Tibial artery (tissue), 4 donors: ENCODE measurements at regions not wholly inside any gene's neighbourhood (a gene's known extent, or its start where the extent isn't known, plus 50 kb on each side); places are given as distances from the start of the nearest gene placed in this dataset.

ENCODE experiments used
- DNase-seq, 2 donors: peaks; one replicate each; pipeline ENCODE4 v3.0.0-alpha.2; 2019
- H3K27ac ChIP-seq, 2 donors: fragments of 200-600 bp; sonication (generic) in 1 of 2; 1 replicate in 1 of 2; 2 replicates in 1 of 2; pipeline ENCODE4 v1.5.1; 2018 to 2019; ENCODE audit warnings: mild to moderate bottlenecking in 1 of 2
- H3K27me3 ChIP-seq, 2 donors: fragments of 200-600 bp; sonication (generic) in 1 of 2; one replicate each; pipeline versions ENCODE4 v1.5.1 to v1.6.0; 2016 to 2019
- H3K36me3 ChIP-seq, 3 donors: fragments of 200-600 bp; sonication (generic) in 2 of 3; one replicate each; pipeline ENCODE4 v1.5.1; 2016 to 2019; ENCODE audit warnings: mild to moderate bottlenecking in 2 of 3
- H3K4me1 ChIP-seq, 4 donors: fragments of 200-600 bp; sonication (generic) in 2 of 4; 1 replicate in 3 of 4; 2 replicates in 1 of 4; pipeline ENCODE4 v1.5.1; 2016 to 2019
- H3K4me3 ChIP-seq, 2 donors: fragments of 200-600 bp; sonication (generic) in 1 of 2; 1 replicate in 1 of 2; 2 replicates in 1 of 2; pipeline ENCODE4 v1.5.1; 2018 to 2019; ENCODE audit warnings: mild to moderate bottlenecking in 2 of 2
- H3K9me3 ChIP-seq, 3 donors: fragments of 200-600 bp; sonication (generic) in 1 of 3; one replicate each; pipeline ENCODE4 v1.5.1; 2016 to 2019
- intact Hi-C: fragments of 100-400 bp; cut with DNase I; formaldehyde crosslinking; loops from one replicate; pipeline ENCODE4 v1.15.0; 2023; ENCODE audit warnings: low total_unique reads
- TF ChIP-seq, protein P1 (sequence below), 2 experiments: fragments of 200-600 bp in 1 of 2; fragments of 450-650 bp in 1 of 2; IDR thresholded peaks; one replicate each; pipeline ENCODE4 v1.5.1; 2017 to 2019; ENCODE audit warnings: antibody characterized with exemption in 2 of 2, mild to moderate bottlenecking in 1 of 2, moderate library complexity in 1 of 2

DNA sequence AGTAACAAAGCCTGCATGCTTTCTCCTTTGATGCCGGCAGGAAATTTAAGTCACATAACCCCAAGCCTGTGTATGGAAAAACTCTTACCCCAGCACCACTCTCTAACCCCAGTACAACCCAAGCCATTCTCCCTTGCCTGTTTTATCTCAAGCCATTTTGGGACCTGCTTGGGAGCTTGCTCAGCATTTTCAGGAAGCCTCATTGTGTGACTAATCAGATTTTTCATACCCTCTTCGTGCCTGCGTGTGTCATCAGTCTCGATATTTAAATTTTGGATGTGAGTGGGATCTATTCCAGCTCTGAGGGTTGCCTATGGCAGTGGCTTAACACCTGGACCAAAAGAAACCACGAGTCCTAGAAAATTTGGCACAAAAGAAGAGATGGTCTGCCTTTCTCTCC, 426.2 kb downstream of the SQOR start:
- TF ChIP-seq, protein P1, sequence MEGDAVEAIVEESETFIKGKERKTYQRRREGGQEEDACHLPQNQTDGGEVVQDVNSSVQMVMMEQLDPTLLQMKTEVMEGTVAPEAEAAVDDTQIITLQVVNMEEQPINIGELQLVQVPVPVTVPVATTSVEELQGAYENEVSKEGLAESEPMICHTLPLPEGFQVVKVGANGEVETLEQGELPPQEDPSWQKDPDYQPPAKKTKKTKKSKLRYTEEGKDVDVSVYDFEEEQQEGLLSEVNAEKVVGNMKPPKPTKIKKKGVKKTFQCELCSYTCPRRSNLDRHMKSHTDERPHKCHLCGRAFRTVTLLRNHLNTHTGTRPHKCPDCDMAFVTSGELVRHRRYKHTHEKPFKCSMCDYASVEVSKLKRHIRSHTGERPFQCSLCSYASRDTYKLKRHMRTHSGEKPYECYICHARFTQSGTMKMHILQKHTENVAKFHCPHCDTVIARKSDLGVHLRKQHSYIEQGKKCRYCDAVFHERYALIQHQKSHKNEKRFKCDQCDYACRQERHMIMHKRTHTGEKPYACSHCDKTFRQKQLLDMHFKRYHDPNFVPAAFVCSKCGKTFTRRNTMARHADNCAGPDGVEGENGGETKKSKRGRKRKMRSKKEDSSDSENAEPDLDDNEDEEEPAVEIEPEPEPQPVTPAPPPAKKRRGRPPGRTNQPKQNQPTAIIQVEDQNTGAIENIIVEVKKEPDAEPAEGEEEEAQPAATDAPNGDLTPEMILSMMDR (IDR thresholded peaks at IDR 0.05) = no peak
- DNase-seq = no peak

DNA sequence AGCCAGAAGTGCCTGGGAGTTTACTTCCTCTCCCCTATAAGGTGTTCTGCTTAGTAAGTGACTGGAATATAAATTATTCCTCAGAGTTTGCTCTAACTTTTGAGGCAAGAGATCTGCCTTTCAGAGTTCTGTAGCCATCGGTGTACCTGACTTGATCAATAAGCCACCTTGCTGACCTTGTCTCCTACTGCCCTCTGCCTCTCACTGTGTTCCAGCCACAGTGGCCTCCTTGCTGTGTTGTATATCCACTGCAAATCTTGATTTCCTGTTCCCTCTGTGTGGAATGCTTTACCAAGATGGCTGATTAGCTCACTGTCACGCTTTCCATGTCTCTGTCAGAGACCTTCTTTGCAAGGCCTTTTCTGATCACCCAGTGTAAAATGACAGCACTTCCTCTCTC, 442.4 kb downstream of the SQOR start:
- no peaks in the 10 kb centered on the region for H3K4me1 ChIP-seq
- DNase-seq = no peak
- no peak overlapping the region for H3K4me3 ChIP-seq
- H3K36me3 ChIP-seq = no peaks in the 10 kb centered on the region
- no peak overlapping the region for H3K27ac ChIP-seq
- TF ChIP-seq, protein P1 (IDR thresholded peaks at IDR 0.05) = no peak
- H3K27me3 ChIP-seq = no peaks in the 10 kb centered on the region
- no peaks in the 10 kb centered on the region for H3K9me3 ChIP-seq
- intact Hi-C loops = no loop called here

More for the DNA sequence above, 426.2 kb downstream of the SQOR start:
- Histone ChIP-seq H3K27me3 (no peaks in the 10 kb centered on the region), H3K27ac (no peak overlapping the region), H3K4me3 (no peak overlapping the region), H3K4me1 (no peaks in the 10 kb centered on the region), H3K9me3 (no peaks in the 10 kb centered on the region), H3K36me3 (no peaks in the 10 kb centered on the region)
- intact Hi-C loops = no loop called here

DNA sequence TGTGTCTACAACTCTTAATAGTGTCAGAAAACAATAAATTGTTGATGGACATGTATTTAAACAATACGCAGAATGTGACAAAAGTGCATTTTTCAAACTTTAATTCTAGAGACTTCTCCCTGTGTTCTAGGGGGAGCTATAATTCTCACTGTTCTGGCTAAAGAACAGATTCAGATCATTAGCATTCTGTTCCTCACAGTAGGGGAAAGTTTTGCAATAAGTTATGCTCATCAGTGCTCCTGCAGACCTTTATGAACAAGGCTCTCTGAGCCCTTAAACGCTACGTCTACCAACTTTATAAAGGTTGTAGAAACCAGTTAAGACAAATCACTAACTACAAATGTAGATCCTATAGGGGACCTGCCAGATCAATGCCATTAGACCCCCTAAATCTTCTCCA, 444.2 kb downstream of the SQOR start:
- H3K36me3 ChIP-seq = no peaks in the 10 kb centered on the region
- no peak for DNase-seq
- no peak overlapping the region for H3K27ac ChIP-seq
- TF ChIP-seq, protein P1 (IDR thresholded peaks at IDR 0.05) = no peak
- no peaks in the 10 kb centered on the region for H3K9me3 ChIP-seq
- intact Hi-C loops = no loop called here
- H3K4me1 ChIP-seq = no peaks in the 10 kb centered on the region
- H3K27me3 ChIP-seq = no peaks in the 10 kb centered on the region
- H3K4me3 ChIP-seq = no peak overlapping the region

- Histone ChIP-seq H3K27ac (no peak overlapping the region), H3K4me3 (no peak overlapping the region), H3K36me3 (no peaks in the 10 kb centered on the region), H3K9me3 (no peaks in the 10 kb centered on the region), H3K4me1 (no peaks in the 10 kb centered on the region), H3K27me3 (no peaks in the 10 kb centered on the region)
- intact Hi-C loops = no loop called here
- no peak for DNase-seq
- TF ChIP-seq, protein P1 (IDR thresholded peaks at IDR 0.05) = no peak
These were observed 445.2 kb downstream of the SQOR start for GRCh38 chr15:46080016-46080415.

DNA sequence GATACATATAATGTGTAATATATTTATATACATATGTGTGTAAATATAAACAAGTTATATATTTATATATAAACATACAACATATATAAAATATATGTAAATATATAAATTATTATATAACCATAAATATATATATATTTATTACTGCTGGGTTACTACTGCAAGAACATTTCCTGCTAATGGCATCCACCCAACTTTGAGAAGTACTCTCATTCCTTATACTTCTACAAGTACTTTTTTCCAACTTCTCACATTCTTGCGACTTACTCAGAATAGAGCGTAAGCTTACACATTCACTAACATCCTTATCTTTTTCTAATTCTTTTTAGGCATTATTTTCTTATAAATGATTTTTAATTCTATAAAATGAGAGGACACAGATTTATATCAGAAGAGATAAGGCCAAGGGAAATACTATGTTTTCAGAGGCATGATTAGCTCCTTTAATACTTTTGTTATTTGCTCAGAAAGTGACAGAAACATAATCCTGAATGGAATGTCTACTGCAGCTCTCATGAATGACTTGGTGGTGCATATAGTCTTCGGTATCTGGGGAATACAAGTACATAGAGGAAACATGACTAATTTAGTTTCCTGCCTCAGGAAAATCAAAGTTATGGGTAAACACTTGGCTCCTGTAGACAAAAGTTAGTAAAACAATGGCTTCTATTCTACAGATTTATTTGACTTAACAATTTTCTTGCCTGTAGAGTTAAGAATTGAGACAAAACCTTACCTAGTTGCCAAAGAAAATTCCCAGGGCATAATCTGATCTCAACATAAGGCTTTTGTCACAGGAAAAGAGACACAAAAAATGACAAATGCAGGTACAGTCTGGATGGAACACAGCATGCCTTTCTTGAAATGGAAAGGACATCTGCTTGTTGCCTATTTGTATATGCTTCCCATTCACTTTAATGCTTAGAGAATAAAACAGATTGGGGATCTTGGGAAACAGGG, 453.9 kb downstream of the SQOR start:
- no peak overlapping the region for H3K27ac ChIP-seq
- intact Hi-C loops = no loop called here
- TF ChIP-seq, protein P1 (IDR thresholded peaks at IDR 0.05) = no peak

More for the DNA sequence above, 453.9 kb downstream of the SQOR start:
- H3K9me3 ChIP-seq = no peaks in the 10 kb centered on the region
- DNase-seq = no peak
- no peaks in the 10 kb centered on the region for H3K36me3 ChIP-seq
- no peaks in the 10 kb centered on the region for H3K4me1 ChIP-seq
- no peaks in the 10 kb centered on the region for H3K27me3 ChIP-seq
- H3K4me3 ChIP-seq = no peak overlapping the region
